GM18907 (cell line): ENCODE measurements at regions not wholly inside any gene's neighbourhood (a gene's known extent, or its start where the extent isn't known, plus 50 kb on each side); places are given as distances from the start of the nearest gene placed in this dataset.

ENCODE experiments used
- ATAC-seq: cut with Tn5 transposase; IDR thresholded peaks from one replicate; pipeline ENCODE4 v1.9.1; 2021; ENCODE audit warnings: mild to moderate bottlenecking, moderate library complexity; ENCODE audit not compliant: unreplicated experiment

GRCh38 chr1:60987904-60988303 is 94.5 kb upstream of the NFIA start:
- ATAC-seq, result no peak

DNA sequence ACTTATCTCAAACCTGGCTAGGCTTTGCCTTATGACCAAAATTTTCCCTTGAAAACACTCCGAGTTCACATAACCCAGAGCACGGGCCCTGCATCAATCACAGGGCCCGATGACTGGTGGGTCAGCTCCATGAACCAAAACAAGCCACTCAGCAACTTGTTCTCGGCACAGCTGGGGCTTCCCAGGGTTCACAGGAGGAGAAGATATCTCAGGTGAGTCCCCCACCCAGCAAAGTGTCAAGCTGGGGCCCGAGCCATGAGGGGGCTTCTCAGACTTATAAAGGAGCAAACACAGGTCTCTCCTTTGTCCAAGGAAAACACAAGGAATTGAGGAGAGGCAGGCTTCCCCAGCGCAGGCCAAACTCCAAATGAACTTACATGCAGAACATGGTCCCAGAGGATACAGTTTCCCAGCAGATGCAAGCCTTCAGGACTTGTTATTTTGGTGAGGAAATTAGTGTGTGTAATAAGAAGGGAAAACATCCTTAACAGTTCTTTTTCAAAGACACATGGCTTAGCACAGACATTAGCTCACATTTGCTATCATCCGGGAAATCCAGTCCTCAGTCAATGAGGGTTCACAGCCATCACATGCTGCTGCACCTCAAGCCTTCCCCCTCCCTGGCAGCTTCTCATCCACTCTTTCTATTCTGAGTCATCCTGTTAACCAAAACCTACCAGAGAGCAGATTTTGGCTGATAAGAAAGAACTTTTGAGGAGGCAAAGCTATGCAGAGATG is 98.1 kb upstream of the NFIA start:
- ATAC-seq, result no peak

DNA sequence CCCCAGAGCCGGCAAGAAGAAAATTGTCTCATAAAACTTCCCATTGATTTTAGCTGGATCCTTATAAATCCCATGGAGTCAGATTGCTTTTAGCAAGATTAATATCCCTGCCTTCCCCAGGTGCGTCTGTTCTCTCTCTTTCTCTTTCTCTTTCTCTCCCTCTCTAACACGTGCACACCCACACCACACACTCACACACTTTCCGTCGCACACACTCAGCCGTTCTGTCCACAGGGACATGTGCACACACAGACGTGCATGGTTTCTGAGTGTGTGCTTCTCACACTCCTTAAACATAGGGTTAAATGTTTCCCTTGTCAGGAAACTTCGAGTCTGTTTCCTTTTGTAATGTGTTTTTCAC is 98.7 kb upstream of the NFIA start:
- no peak for ATAC-seq

DNA sequence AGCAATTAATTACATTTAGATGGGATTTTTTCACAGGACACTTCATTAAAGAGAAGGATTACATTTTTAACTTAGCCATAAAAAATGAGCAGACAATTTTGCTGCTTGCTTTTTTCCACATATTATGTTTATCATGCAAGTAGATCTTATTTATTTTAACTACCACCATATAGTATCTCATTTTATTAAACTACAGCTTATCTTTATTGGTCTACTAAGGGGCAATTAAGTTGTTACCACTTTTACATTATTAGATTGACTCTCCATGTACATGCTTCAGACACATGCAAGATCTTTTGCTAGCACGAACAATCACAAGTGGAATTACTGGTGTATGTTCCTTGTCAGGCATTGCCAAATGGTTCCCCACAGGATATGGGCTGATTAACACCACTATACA is 99.8 kb upstream of the NFIA start:
- ATAC-seq, result no peak

GRCh38 chr1:60981357-60981756 is 101.0 kb upstream of the NFIA start:
- no peak for ATAC-seq

DNA sequence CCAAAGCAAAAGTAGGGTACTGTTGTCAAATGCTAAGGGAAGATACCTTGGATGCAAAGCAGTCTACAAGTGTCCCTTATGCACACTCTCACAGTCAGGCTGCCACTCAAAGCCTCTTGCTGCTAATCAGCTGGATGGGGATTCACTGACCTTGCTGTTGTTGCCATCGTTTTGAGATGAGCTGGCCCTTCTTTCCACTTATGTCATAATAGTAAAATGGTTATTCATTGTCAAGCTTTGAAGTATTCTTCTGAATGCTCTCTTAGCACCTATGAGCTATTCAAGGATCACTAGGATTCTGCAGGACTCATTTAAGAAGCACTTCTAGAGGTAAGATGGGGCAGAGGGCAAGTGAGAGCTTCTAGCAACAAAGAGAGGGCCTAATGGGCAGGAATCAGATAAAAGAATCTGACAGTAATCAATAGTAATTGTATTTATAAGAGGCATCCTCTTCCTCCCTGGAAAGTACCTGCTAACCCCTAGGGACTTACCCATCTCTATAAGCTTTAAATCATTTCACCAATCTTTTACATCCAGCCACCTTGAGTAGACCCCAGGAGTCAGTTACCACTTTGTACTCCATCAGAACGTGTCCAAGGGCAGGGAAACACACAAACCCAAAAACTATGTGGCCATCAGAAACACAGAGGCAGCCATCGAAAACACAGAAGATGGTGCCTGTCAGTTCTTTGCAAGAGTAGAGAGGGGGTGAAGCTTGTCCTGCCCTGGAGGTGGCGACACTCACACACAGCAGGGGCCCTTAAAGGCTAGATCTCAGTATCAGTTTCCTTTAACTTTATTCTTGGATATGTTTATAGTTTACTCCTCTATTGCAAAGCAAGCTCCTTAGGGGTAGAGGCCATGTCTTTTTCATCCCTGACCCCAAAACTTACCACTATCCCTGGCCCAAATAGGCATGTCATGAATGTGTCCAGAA is 103.7 kb upstream of the NFIA start:
- peak; percentile 93 for ATAC-seq

DNA sequence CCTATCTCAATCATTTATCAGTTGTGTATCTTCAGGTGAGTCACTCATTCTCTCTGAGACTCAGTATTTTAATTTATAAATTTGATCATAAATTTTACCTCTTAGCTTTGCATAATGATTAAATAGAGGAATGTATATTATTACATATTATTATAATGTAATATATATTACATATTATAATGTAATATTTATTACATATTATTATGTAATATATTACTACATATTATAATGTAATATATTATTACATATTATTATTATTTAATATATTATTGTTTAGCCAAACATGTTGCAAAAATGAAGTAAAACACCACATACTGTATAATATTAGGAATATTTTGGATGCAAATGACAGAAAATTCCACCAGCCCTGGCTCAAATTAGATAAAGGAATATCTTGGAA is 104.7 kb upstream of the NFIA start:
- ATAC-seq, result no peak

DNA sequence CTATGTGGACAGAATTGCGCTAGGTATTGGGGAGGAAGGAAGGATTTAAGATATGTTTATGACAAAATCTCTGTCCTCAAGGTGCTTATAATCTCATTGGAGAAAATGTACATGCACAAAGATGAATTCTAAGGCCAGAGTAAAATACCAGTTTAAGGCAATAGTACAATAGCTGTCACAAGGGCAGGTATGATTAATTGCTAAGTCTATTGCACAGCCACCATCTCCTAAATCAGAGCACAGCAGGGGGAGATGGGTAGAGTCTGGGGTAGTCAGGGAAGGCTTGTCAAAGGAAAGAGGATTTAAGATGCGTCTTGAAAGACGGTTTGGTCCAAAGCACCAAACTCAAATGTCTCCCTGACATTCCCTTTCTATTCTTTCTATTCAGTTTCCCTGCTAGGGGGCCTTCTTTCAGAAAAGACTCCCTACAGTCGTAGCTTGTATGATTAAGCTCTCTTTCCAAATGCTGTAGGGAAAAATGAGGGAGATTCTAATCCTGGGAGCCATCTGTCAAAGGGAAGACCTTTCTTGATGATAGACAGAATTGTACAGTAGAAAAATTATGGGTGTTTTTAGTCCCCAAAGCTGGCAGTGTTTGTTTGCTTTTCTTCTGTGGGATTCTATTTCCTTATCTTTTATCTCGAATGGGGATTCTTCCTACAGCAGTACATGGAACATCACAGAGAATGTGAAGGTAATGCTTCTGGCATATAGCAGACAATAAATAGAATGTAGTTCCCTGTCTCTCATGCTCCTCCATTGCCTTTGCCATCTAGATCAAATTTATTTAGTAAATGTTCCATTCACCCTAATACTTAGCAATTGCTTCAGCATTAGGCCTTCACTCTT is 107.6 kb upstream of the NFIA start:
- ATAC-seq, result no peak

DNA sequence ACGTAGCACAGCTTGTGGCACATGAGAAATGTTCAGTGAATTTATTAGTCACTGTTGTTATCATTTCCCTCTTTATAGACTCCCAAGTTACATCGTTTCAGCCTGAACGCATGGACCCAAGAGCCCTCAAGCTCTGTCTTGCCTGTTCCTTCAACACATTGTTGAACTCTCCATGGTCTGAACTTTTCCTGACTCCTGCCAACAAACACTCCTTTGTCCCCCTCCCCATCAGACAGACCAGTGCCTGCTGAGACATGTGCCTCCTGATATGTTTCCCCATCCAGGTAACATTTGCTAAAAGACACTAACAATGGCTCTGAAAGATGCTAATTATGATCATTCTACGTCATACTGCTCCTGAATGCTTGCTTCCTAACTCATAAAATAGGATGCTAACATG is 108.7 kb upstream of the NFIA start:
- ATAC-seq, result no peak

GRCh38 chr1:60972841-60973364 is 109.5 kb upstream of the NFIA start:
- ATAC-seq, result no peak

DNA sequence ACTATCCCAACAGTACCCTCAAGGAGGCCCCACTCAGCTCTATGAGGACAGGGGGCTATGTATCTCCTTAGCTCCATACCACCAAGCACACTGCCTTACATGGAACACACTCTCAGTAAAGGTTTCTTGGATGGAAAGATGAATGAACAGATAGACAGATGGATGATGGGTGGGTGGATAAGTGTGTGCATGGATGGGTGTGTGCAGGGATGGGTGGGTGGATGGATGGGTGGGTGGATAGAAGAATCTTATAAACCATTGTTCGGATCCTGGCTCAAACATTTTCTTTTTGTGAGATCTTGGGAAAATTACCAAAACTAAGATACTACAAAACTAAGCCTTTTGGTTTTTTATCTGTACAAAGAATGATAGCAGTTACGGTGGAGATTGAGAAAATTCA is 111.0 kb upstream of the NFIA start:
- no peak for ATAC-seq

DNA sequence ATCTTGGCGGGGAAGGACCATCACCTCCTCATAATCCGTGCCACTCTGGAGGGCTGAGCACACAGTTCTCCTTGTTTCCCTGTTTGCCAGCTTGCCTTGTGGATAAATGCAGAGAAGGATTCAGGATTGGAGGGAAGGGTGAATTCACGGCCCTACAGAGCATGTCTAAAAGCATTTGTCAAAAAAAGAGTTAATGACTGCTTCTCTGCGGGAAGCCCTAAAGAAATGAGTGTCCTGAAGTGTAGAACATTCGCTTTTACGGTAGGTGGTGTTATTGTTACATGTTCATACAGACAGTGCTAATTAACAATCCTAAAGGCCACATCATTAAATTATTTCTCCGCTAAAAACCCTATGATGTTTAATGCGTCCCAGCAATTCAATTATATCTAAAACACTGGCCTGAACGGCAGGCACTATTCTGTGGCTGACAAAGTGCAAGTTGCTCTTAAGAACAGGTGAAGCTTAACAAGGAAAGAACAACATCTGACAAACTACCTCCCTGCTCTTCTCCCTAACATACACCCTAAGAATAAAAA is 112.3 kb upstream of the NFIA start:
- ATAC-seq, result no peak

- ATAC-seq, result no peak
These were observed 117.0 kb upstream of the NFIA start for GRCh38 chr1:60965280-60965854.

- ATAC-seq, result no peak
These were observed 119.0 kb upstream of the NFIA start for GRCh38 chr1:60963167-60963940.

DNA sequence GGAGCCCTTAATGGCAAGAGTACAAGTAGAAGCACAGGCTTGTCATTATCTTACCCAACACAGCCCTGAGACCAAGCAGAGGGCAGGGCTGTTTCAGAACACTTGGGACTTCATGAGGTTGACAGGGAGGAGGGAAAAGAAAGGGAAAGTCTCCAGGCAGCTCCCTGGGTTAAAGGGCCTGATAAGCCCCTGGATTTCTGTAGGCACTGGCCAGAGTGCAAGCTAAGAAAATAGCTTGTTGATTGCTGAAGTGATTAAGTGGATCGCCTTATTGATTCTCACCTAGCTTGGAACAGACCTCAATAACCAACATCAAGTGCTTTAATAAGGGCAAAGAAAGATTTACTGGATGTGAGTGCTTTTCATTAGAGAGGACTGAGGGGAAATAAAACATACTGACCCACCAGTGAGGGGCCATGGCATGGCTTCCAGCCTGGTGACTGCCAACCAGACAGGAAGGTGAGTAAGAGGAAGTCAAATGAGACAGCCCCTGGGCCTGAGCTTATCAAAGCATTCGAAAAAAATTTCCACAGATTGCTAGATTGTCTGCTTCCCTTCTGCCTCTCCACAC is 121.4 kb upstream of the NFIA start:
- no peak for ATAC-seq

DNA sequence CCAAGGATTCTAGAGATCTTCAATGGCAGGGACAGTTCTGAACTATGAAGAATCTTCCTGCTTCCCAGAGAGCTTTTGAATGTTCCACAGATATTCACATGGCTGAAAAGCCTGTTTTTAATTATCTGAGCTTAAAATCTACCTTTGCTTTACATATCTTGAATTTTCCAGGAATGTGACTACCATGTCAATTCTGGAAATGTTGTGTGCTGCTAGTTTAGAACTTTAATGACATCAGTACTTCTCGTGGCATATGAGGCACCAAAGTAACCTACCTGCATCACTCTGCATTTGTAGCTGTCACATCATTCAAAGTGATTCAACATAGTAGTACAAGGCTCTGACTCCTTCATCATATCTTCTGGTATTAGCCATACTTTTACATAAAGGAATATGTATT is 122.7 kb upstream of the NFIA start:
- no peak for ATAC-seq

DNA sequence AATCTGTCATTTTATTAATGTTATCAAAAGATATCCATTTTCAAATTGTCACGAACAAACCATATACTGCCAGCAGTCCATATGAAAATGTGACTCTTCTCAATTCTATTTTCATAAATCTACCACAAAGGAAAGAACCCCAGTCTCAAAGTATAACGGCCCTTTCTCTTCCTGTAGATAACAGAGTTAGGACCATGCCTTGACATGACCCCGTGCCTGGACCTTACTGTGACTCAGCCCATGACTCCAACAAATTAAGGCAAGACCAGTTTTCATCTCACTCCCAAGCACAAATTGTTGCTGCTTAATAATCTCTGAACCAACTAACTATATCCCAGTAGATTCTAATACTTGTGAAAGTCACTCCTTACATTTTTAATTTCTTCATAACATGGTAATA is 124.4 kb upstream of the NFIA start:
- no peak for ATAC-seq

GRCh38 chr1:60956520-60956919 is 125.8 kb upstream of the NFIA start:
- ATAC-seq, result no peak

DNA sequence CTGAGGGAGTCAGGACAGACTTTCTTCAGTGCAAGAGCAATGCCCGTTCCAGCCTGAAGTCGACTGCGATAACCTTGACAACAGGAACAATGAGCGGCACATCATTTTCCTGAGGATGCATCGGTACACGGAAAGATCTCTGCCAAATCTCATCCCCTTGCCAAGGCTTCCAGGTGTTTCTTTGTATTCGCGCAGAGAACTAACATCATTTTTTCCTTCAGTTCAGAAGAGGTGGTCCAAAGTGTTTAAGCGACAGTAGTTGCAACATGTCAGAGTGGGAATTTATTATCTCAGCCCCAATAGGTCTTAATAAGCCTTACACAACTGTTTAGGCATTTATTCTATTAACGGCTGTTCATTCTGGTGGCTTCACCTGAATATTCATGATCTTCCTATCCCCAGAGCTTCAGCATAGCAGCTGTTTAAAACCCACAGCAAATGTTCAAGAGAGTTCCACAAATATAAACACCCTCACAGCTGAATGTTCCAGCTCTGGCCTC is 129.7 kb upstream of the NFIA start:
- no peak for ATAC-seq
